C4-2B (cell line): ENCODE measurements at regions not wholly inside any gene's neighbourhood (a gene's known extent, or its start where the extent isn't known, plus 50 kb on each side); places are given as distances from the start of the nearest gene placed in this dataset.

Experiments used
- H3K27ac ChIP-seq: fragments of 450-650 bp; 2 replicates; pipeline ENCODE4 v1.5.1; 2017
- ZFX ChIP-seq: fragments of 450-650 bp; IDR thresholded peaks from 2 replicates; pipeline ENCODE4 v1.6.1; 2017
- TF ChIP-seq, protein P1 (sequence below): fragments of 450-650 bp; conservative IDR thresholded peaks from 2 replicates; pipeline ENCODE4 v1.5.1; 2017; ENCODE audit warnings: mild to moderate bottlenecking

GRCh38 chr1:218982482-218982881 is 191.2 kb upstream of the LYPLAL1 start:
- no peak overlapping the region for H3K27ac ChIP-seq
- no peak for TF ChIP-seq ZFX
- TF ChIP-seq, protein P1, sequence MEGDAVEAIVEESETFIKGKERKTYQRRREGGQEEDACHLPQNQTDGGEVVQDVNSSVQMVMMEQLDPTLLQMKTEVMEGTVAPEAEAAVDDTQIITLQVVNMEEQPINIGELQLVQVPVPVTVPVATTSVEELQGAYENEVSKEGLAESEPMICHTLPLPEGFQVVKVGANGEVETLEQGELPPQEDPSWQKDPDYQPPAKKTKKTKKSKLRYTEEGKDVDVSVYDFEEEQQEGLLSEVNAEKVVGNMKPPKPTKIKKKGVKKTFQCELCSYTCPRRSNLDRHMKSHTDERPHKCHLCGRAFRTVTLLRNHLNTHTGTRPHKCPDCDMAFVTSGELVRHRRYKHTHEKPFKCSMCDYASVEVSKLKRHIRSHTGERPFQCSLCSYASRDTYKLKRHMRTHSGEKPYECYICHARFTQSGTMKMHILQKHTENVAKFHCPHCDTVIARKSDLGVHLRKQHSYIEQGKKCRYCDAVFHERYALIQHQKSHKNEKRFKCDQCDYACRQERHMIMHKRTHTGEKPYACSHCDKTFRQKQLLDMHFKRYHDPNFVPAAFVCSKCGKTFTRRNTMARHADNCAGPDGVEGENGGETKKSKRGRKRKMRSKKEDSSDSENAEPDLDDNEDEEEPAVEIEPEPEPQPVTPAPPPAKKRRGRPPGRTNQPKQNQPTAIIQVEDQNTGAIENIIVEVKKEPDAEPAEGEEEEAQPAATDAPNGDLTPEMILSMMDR = no peak

DNA sequence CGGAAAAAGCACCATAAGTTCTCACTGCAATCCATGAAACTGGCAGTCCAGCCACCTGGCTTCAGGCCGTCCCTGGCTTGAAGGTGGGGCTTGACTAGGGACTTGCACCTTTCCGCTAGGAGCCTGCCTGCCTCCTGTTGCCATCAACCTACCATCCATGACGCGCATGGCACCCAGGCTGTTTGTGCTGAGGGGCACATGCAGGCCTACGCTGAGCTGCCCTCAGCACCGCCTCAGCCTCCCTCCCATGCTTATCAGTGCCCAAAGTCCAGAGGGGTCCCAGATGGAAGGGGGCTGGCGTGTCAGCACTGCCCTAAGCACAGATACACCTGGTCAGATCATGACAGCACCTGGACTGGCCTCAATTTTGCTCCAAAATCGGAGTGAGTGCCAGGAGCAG is 190.2 kb upstream of the LYPLAL1 start:
- H3K27ac ChIP-seq = no peak overlapping the region
- TF ChIP-seq ZFX = no peak
- TF ChIP-seq, protein P1 = no peak

GRCh38 chr1:218983848-218984247 is 189.8 kb upstream of the LYPLAL1 start:
- H3K27ac ChIP-seq = no peak overlapping the region
- TF ChIP-seq ZFX = no peak
- TF ChIP-seq, protein P1 = peak; percentile 31

DNA sequence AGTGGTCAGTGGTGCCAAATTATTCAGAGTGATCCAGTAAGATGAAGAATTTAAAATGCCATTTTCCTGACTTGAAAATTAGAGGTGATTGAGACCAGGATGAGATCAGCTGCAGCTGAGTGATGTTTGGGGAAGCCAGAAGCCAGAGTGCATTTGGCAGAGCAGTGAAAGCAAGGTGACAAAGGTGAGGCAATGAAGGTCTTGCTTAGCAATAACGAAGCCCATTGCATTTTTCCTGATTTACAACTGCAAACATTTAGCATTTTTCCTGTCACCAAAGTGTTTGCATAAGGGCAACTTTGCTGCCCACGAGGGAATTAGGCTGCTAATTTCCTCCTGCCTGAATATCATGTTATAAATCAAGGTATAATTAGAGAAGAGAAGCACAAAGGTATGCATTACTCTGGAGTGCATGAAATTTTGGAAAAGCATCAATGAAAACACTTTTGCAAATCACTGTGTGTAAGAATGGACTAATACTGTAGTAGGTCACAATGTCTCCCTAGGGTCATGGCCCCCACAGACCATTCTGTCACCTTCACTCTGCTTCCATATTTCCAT is 188.2 kb upstream of the LYPLAL1 start:
- no peak overlapping the region for H3K27ac ChIP-seq
- TF ChIP-seq, protein P1 = no peak
- no peak for TF ChIP-seq ZFX

GRCh38 chr1:218986816-218987215 is 186.9 kb upstream of the LYPLAL1 start:
- no peak overlapping the region for H3K27ac ChIP-seq
- TF ChIP-seq, protein P1 = no peak
- no peak for TF ChIP-seq ZFX

- no peak overlapping the region for H3K27ac ChIP-seq
- no peak for TF ChIP-seq ZFX
- TF ChIP-seq, protein P1 = no peak
These were observed 183.7 kb upstream of the LYPLAL1 start for GRCh38 chr1:218990019-218990418.

- TF ChIP-seq, protein P1 = no peak
These were observed 182.6 kb upstream of the LYPLAL1 start for GRCh38 chr1:218991089-218991488.

More at GRCh38 chr1:218991089-218991488, 182.6 kb upstream of the LYPLAL1 start:
- H3K27ac ChIP-seq = no peak overlapping the region
